Endothelial cell of umbilical vein (primary cell): ENCODE measurements at regions not wholly inside any gene's neighbourhood (a gene's known extent, or its start where the extent isn't known, plus 50 kb on each side); places are given as distances from the start of the nearest gene placed in this dataset.

Experiments used
- BruUV-seq: library from RNA; stranded (reverse); fragments of 400-500 nt; replicated peaks from 2 replicates; lab custom pipeline; 2021; lab: Mats Ljungman, UMichigan
- CTCF ChIA-PET: fragments of 300-600, 350-600 bp; sonication (Branson Sonifier 250); formaldehyde crosslinking; loops from one replicate; lab custom pipeline; 2021; ENCODE audit warnings: antibody characterized with exemption, inconsistent platforms; lab: Charles Lee
- POLR2A ChIA-PET: fragments of 300-600, 350-600 bp; sonication (Branson Sonifier 250); formaldehyde crosslinking; loops from one replicate; lab custom pipeline; 2021; ENCODE audit warnings: antibody characterized with exemption, inconsistent platforms; lab: Charles Lee
- DNase-seq: peaks from one replicate; pipeline ENCODE4 v3.0.0-alpha.2; 2011; ENCODE audit warnings: low read depth, low spot score
- FAIRE-seq: peaks from 2 replicates; lab custom pipeline; 2011; peaks lifted over from hg19 to GRCh38; lab: Jason Lieb, UNC
- H2AFZ ChIP-seq: 2 replicates; pipeline ENCODE4 v1.6.0; 2012; ENCODE audit warnings: low read depth, low read length, control low read depth, inconsistent platforms
- H3K27ac ChIP-seq: 2 replicates; pipeline ENCODE4 v1.5.1; 2011; ENCODE audit warnings: low read depth, mild to moderate bottlenecking, control low read depth, low read length, moderate library complexity; ENCODE audit not compliant: insufficient read depth
- H3K27me3 ChIP-seq, 2 experiments: 2 replicates each; pipeline versions ENCODE4 v1.6.0 to v1.6.1; 2011; ENCODE audit warnings: low read length in 2 of 2, mixed read lengths in 1 of 2; ENCODE audit not compliant: control insufficient read depth in 2 of 2, insufficient read depth in 2 of 2
- H3K36me3 ChIP-seq, 2 experiments: 2 replicates in 1 of 2; 3 replicates in 1 of 2; pipeline ENCODE4 v1.5.1; 2011; ENCODE audit warnings: low read length in 2 of 2, mild to moderate bottlenecking in 1 of 2, moderate library complexity in 1 of 2; ENCODE audit not compliant: control insufficient read depth in 2 of 2, insufficient read depth in 2 of 2; ENCODE audit errors: extremely low read depth in 1 of 2
- H3K4me1 ChIP-seq: 3 replicates; pipeline ENCODE4 v1.5.1; 2011; ENCODE audit warnings: mild to moderate bottlenecking, low read length; ENCODE audit not compliant: control insufficient read depth, insufficient read depth; ENCODE audit errors: extremely low read depth
- H3K4me2 ChIP-seq: 2 replicates; pipeline ENCODE4 v1.6.1; 2011; ENCODE audit warnings: low read length, control low read depth, mixed read lengths; ENCODE audit not compliant: insufficient read depth
- H3K4me3 ChIP-seq, 3 experiments: fragments of 200-600 bp in 1 of 3; sonication (generic), shearing (Covaris generic) in 1 of 3; replicated peaks in 1 of 3; 2 replicates each; pipeline ENCODE4 v1.5.1; 2011 to 2016; ENCODE audit warnings: control low read depth in 3 of 3, low read length in 3 of 3, mild to moderate bottlenecking in 2 of 3, inconsistent platforms in 1 of 3, low read depth in 1 of 3, moderate library complexity in 1 of 3; ENCODE audit not compliant: insufficient read depth in 1 of 3
- H3K79me2 ChIP-seq: 2 replicates; pipeline ENCODE4 v1.6.0; 2012; ENCODE audit warnings: low read length, inconsistent platforms; ENCODE audit not compliant: control insufficient read depth, insufficient read depth
- H3K9ac ChIP-seq: replicated peaks from 2 replicates; pipeline ENCODE3; 2011; ENCODE audit warnings: low read length, control low read depth; ENCODE audit not compliant: insufficient read depth; ENCODE audit errors: extremely low read depth
- H3K9me1 ChIP-seq: replicated peaks from 3 replicates; pipeline ENCODE4 v1.6.0; 2011; ENCODE audit warnings: mild to moderate bottlenecking, low read length; ENCODE audit not compliant: control insufficient read depth, insufficient read depth; ENCODE audit errors: extremely low read depth
- H3K9me3 ChIP-seq: replicated peaks from 2 replicates; pipeline ENCODE4 v1.5.1; 2012; ENCODE audit warnings: low read length, inconsistent platforms; ENCODE audit not compliant: control insufficient read depth, insufficient read depth
- H4K20me1 ChIP-seq: replicated peaks from 2 replicates; pipeline ENCODE3; 2011; ENCODE audit warnings: mild to moderate bottlenecking, low read length; ENCODE audit not compliant: control insufficient read depth, insufficient read depth; ENCODE audit errors: extremely low read depth
- CTCF ChIP-seq, 2 donors: IDR thresholded peaks; 1 replicate in 1 of 2; 2 replicates in 1 of 2; pipeline ENCODE4 v1.5.1; 2011; ENCODE audit warnings: low read length in 2 of 2, mild to moderate bottlenecking in 2 of 2, moderate library complexity in 2 of 2, control low read depth in 1 of 2, inconsistent platforms in 1 of 2, low read depth in 1 of 2; ENCODE audit not compliant: insufficient read depth in 1 of 2; ENCODE audit errors: extremely low read depth in 1 of 2
- EZH2 ChIP-seq: IDR thresholded peaks from 2 replicates; pipeline ENCODE4 v1.6.1; 2012; ENCODE audit warnings: borderline replicate concordance, low read depth, mild to moderate bottlenecking, moderate library complexity, low read length, inconsistent platforms; ENCODE audit not compliant: severe bottlenecking
- FOS ChIP-seq: IDR thresholded peaks from 2 replicates; pipeline ENCODE4 v1.6.1; 2011; ENCODE audit warnings: mild to moderate bottlenecking, low read length, moderate library complexity, borderline replicate concordance; ENCODE audit not compliant: insufficient read depth
- GATA2 ChIP-seq: IDR thresholded peaks from 2 replicates; pipeline ENCODE4 v1.7.0; 2011; ENCODE audit warnings: low read depth, mild to moderate bottlenecking, moderate library complexity, mixed read lengths, low read length; ENCODE audit not compliant: insufficient read length, insufficient read depth
- JUN ChIP-seq: IDR thresholded peaks from 2 replicates; pipeline ENCODE4 v1.6.1; 2011; ENCODE audit warnings: borderline replicate concordance, low read depth; ENCODE audit not compliant: insufficient read length, insufficient read depth
- MAX ChIP-seq: IDR thresholded peaks from 2 replicates; pipeline ENCODE4 v1.6.1; 2011; ENCODE audit not compliant: insufficient read depth, insufficient read length
- MYC ChIP-seq: IDR thresholded peaks from one replicate; pipeline ENCODE4 v1.6.1; 2011; ENCODE audit warnings: mild to moderate bottlenecking, low read depth, low read length
- POLR2A ChIP-seq: IDR thresholded peaks from 2 replicates; pipeline ENCODE4 v1.6.1; 2012; ENCODE audit warnings: low read depth, mild to moderate bottlenecking, control low read depth, low read length
- POLR2AphosphoS5 ChIP-seq: IDR thresholded peaks from 2 replicates; pipeline ENCODE4 v1.6.1; 2012; ENCODE audit warnings: low read depth, mild to moderate bottlenecking, control low read depth, low read length, moderate library complexity; ENCODE audit not compliant: insufficient read depth
- dilution Hi-C: fragments of 300-500 bp; cut with MboI; formaldehyde crosslinking; loops from one replicate; pipeline ENCODE4 v1.15.0; 2019; ENCODE audit warnings: low sequenced_read_pairs; ENCODE audit not compliant: extremely low pct_ligation_motif_present
- intact Hi-C: fragments of 100-400 bp; cut with micrococcal nuclease; formaldehyde crosslinking; loops from one replicate; pipeline ENCODE4 v1.10.0; 2022

- TF ChIP-seq FOS (no peak), GATA2 (no peak), MYC (no peak), POLR2A (no peak), CTCF (IDR thresholded peaks at IDR 0.05; ENCODE audit: extremely low read depth in 1 of 2, insufficient read depth in 1 of 2, low read depth in 1 of 2, low read length in 2 of 2) (no peak), POLR2AphosphoS5 (no peak), MAX (no peak), JUN (no peak), EZH2 (no peak)
- Histone ChIP-seq H3K27ac (no peak overlapping the region), H3K36me3 (no peaks in the 10 kb centered on the region), H3K4me1 (no peaks in the 10 kb centered on the region), H2AFZ (no peak overlapping the region), H3K9me3 (no peaks in the 10 kb centered on the region), H3K9me1 (no peaks in the 10 kb centered on the region), H3K27me3 (no peaks in the 10 kb centered on the region), H3K9ac (no peak overlapping the region), H4K20me1 (no peaks in the 10 kb centered on the region), H3K4me3 (no peak overlapping the region), H3K79me2 (no peaks in the 10 kb centered on the region), H3K4me2 (no peak overlapping the region)
- DNase-seq (no peak), FAIRE-seq (no peak)
- intact Hi-C loops (no loop called here), dilution Hi-C loops (no loop called here)
- no TSS peak for BruUV-seq
- CTCF ChIA-PET = no interaction called here
- POLR2A ChIA-PET = no interaction called here
These were observed 314.1 kb downstream of the MYCN start for GRCh38 chr2:16254356-16254965.
